GM19467 (cell line): ENCODE measurements at regions not wholly inside any gene's neighbourhood (a gene's known extent, or its start where the extent isn't known, plus 50 kb on each side); places are given as distances from the start of the nearest gene placed in this dataset.

Experiments used
- ATAC-seq: cut with Tn5 transposase; IDR thresholded peaks from one replicate; pipeline ENCODE4 v1.9.1; 2021; ENCODE audit warnings: mild to moderate bottlenecking, moderate library complexity; ENCODE audit not compliant: unreplicated experiment

- ATAC-seq, result no peak
These were observed 758.1 kb downstream of the MED13L start for GRCh38 chr12:115519359-115519758.

- ATAC-seq, result no peak
These were observed 759.6 kb downstream of the MED13L start for GRCh38 chr12:115517913-115518312.

GRCh38 chr12:115511986-115512711 is 765.3 kb downstream of the MED13L start:
- ATAC-seq, result no peak

GRCh38 chr12:115511305-115511704 is 766.2 kb downstream of the MED13L start:
- no peak for ATAC-seq

GRCh38 chr12:115508990-115509389 is 768.5 kb downstream of the MED13L start:
- no peak for ATAC-seq

GRCh38 chr12:115507951-115508722 is 769.4 kb downstream of the MED13L start:
- ATAC-seq, result no peak

GRCh38 chr12:115507560-115507889 is 770.0 kb downstream of the MED13L start:
- no peak for ATAC-seq

GRCh38 chr12:115506822-115507559 is 770.5 kb downstream of the MED13L start:
- ATAC-seq, result no peak

GRCh38 chr12:115504306-115505290 is 772.9 kb downstream of the MED13L start:
- peak; percentile 81 for ATAC-seq

- ATAC-seq, result no peak
These were observed 776.6 kb downstream of the MED13L start for GRCh38 chr12:115500872-115501271.

GRCh38 chr12:115495300-115495699 is 782.2 kb downstream of the MED13L start:
- ATAC-seq, result no peak

GRCh38 chr12:115492553-115492952 is 784.9 kb downstream of the MED13L start:
- no peak for ATAC-seq

GRCh38 chr12:115491511-115492250 is 785.8 kb downstream of the MED13L start:
- ATAC-seq, result no peak

GRCh38 chr12:115489253-115489652 is 788.2 kb downstream of the MED13L start:
- ATAC-seq, result no peak

- no peak for ATAC-seq
These were observed 791.5 kb downstream of the MED13L start for GRCh38 chr12:115485967-115486366.

- no peak for ATAC-seq
These were observed 792.0 kb downstream of the MED13L start for GRCh38 chr12:115485503-115485902.

GRCh38 chr12:115482943-115483342 is 794.5 kb downstream of the MED13L start:
- no peak for ATAC-seq

GRCh38 chr12:115481141-115481540 is 796.4 kb downstream of the MED13L start:
- no peak for ATAC-seq

- ATAC-seq, result no peak
These were observed 794.5 kb upstream of the TBX3 start for GRCh38 chr12:115478505-115478904.
